ENCODE measurements at regions not wholly inside any gene's neighbourhood (a gene's known extent, or its start where the extent isn't known, plus 50 kb on each side); places are given as distances from the start of the nearest gene placed in this dataset.
"Not testable (repeated sequence)": the region's sequence is repeated elsewhere in the genome, so short reads cannot be mapped to it uniquely, and the experiment has no call there.

DNA sequence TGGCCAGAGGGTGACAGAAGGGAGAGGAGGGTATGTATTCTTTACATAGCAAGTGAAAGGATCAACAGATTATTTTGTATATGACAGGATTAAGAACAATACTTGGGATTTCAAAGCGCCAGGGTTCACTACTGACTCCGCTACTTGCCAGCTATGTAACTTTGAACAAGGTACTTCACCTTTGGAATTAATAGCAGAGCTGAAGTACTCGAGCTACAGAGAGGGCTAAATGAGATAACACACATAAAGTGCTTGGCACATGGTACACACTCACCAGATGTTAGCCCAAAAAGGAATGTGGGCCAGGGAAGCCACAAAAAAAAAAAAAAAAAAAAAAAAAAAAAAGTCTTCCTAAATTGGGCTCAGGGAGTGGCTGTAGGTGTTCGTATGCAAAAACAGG is 408.4 kb downstream of the BUD13 start:
- H3K36me3 Mint-ChIP-seq = no peaks in the 10 kb centered on the region
- peaks cover 1% of the 10 kb centered on the region for H3K27me3 Mint-ChIP-seq

DNA sequence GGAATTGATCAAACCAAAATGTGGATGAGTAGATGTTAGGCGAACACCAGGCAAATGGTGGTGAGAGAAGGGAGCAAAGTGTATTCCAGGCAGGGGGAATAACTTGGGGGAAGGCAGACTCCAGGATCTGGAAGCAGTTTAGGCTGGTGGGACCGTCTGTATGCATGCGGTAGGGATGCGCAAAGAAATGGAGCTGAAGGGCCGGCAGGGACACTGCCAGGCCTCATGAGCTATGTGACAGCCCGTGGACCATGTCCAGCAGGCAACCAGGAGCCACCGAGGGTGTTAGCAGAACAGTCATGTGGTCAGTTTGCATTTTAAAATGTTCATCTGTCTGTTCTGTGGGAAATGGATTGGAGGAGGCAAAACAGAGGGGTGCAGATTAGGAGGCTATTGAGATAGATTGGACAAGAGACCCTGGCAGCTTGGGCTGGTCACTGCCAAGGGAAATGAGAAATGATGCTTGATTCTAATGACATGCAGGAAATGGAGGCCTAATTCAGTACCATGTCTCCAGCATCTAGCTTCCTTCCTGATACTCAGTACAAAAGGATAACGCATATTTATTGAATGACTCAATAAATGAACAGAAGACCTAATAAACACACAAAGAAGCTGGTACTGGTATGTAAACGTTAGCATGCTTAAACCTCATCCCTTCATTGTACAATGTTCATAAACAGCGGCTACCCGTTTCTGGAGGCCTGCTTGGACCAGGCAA is 412.4 kb downstream of the BUD13 start:
- Mint-ChIP-seq H3K27me3 (peaks cover 1% of the 10 kb centered on the region), H3K9me3 (no peaks in the 10 kb centered on the region), H3K4me3 (no peak overlapping the region), H3K4me1 (no peaks in the 10 kb centered on the region), H3K27ac (no peak overlapping the region), H3K36me3 (no peaks in the 10 kb centered on the region)

More for the DNA sequence above, 408.4 kb downstream of the BUD13 start:
- Mint-ChIP-seq H3K9me3 (no peaks in the 10 kb centered on the region), H3K27ac (no peak overlapping the region), H3K4me1 (no peaks in the 10 kb centered on the region), H3K4me3 (no peak overlapping the region)

DNA sequence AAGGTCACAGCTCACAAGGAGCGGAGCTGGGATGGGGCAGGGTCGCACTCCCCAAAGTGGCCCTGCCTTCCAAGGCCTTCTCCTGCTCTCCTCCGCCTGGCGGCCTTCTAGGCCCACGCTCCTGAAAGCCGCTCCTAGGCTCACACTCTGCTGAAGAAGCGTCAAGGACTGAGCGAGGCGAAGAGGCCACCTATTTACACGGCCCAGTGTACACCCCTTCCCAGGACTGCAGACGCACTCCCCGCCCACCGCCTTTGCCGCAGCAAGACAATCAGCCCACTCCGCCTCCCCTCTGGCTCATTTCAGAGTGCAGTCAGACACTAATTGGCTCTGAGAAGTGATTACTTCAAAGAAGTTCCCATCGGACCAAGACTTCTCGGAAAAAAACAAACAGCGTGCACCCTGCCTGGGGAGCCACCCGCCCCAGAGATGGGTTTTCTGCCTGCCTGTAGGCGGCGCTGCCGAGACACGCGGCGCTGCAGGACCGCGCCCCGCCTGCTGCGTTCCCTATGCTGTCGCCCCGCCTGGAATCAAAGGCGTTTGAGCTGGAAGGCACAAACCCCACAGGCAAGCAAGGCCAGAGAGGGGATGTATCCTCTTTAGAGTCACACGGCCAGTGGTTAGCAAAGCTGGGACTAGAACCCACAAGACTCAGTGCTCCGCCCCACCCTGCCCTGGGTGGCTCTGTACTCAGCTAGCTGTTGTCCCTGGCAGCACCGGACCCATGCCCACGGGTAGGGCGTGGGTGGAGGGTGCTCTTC is 414.8 kb downstream of the BUD13 start:
- Mint-ChIP-seq H3K36me3 (no peaks in the 10 kb centered on the region), H3K4me1 (no peaks in the 10 kb centered on the region), H3K27ac (no peak overlapping the region), H3K4me3 (no peak overlapping the region), H3K9me3 (no peaks in the 10 kb centered on the region), H3K27me3 (peaks cover 1% of the 10 kb centered on the region)

DNA sequence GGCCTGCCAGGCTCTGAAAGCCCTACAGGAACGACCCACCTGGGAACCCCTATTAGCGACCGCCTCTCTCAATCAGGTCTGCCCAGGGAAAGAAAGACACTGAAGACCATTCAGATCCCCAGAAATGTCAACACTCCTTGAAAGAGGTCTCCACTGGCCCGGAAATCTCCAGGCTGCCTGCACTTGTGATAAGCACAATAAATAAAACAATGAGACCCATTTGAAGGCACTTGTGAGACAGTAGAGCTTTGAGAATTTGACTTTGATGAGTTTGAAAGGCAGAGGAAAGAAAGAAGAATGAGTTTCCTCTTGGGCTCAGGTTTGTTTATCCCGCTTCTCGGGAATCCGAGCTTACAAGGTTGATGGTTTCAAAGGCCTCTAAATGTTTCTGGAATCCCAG is 416.3 kb downstream of the BUD13 start:
- H3K36me3 Mint-ChIP-seq = no peaks in the 10 kb centered on the region
- peaks cover 1% of the 10 kb centered on the region for H3K27me3 Mint-ChIP-seq
- H3K9me3 Mint-ChIP-seq = no peaks in the 10 kb centered on the region
- H3K4me1 Mint-ChIP-seq = no peaks in the 10 kb centered on the region
- H3K27ac Mint-ChIP-seq = no peak overlapping the region
- H3K4me3 Mint-ChIP-seq = no peak overlapping the region

DNA sequence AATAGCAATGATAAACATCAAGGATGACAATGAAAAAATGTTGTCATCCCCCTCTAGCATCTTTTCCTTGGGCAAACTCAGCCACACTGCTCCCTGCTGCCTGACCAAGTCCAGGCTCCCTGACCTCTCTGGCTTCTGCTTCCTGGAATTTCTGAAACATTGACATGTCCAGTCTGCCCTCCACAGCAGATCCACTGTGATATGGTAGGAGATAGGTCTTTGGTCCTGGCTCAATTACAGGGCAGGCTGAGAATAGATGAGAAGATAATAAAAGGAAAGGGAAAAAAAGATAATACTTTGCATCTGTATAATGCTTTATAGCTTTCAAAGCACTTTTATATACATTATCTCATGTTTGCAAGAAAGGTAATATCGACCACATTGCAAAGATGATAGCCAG is 417.7 kb downstream of the BUD13 start:
- H3K27me3 Mint-ChIP-seq = peaks cover under 1% of the 10 kb centered on the region
- H3K4me1 Mint-ChIP-seq = no peaks in the 10 kb centered on the region
- no peak overlapping the region for H3K4me3 Mint-ChIP-seq
- H3K36me3 Mint-ChIP-seq = no peaks in the 10 kb centered on the region
- H3K9me3 Mint-ChIP-seq = no peaks in the 10 kb centered on the region
- H3K27ac Mint-ChIP-seq = no peak overlapping the region

DNA sequence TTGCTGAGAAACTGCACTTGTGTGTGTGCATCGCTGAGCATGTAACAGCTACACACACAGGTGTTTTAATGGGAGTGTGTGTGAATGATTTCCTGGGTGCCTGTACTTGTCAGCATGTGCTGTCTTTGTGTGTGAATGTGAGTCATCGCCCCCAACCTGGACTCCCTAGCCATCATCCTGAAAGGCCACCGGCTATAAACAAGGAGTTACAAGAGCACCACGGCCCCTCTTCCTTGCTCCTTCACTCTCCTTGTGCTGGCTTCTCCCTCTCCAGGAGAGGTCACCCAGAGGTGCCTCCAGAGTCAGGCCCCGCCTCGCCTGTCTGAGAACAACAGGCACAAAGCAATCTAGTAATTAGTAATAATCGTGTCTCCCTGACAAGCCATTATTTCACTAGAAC is 419.2 kb downstream of the BUD13 start:
- H3K9me3 Mint-ChIP-seq = peaks cover under 1% of the 10 kb centered on the region
- no peak overlapping the region for H3K4me3 Mint-ChIP-seq
- H3K36me3 Mint-ChIP-seq = no peaks in the 10 kb centered on the region
- no peaks in the 10 kb centered on the region for H3K27me3 Mint-ChIP-seq
- H3K27ac Mint-ChIP-seq = no peak overlapping the region
- no peaks in the 10 kb centered on the region for H3K4me1 Mint-ChIP-seq

DNA sequence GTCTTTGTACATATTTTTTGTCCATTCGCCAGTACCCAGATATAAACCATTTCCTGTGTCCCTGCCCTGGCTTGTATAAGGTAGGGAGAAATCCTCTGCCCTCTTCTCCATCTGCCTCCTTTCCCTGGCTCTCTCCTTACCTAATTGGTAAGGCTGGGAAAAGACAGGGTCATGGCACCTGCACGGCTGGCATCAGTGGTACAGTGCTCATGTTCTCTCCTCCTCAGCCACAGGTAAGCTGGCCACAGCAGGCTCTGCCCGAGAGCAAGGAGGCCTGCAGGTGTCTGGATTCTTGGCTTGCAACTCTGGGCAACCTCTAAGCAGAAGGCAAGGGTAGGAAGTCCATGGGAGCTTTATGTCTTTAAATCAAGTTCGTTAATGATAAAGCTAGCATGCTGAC is 419.9 kb downstream of the BUD13 start:
- Mint-ChIP-seq H3K4me3 (no peak overlapping the region), H3K27ac (no peak overlapping the region), H3K27me3 (no peaks in the 10 kb centered on the region), H3K36me3 (no peaks in the 10 kb centered on the region), H3K4me1 (no peaks in the 10 kb centered on the region), H3K9me3 (peaks cover 5% of the 10 kb centered on the region)

DNA sequence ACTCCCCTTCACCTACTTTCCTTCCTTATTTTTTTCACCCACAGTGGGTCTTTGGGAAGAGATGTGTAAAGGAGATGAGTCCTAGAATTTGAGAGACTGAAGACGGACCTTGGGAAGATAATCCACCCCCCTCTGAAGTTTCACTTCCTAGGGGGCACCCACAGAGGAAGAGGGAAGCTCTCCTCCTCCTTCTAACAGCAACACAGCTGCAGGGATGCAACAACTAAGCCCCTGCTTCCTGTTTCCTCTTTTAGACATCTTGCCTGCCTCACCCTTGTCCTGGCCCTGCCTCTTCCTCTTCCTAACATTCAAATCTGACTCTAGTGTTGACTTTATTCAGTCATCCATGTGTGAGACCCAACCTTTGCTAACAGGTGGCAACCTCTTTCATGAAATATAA is 424.6 kb downstream of the BUD13 start:
- Mint-ChIP-seq H3K4me1 (no peaks in the 10 kb centered on the region), H3K27me3 (no peaks in the 10 kb centered on the region), H3K27ac (no peak overlapping the region), H3K9me3 (peaks cover 5% of the 10 kb centered on the region), H3K4me3 (no peak overlapping the region), H3K36me3 (no peaks in the 10 kb centered on the region)

DNA sequence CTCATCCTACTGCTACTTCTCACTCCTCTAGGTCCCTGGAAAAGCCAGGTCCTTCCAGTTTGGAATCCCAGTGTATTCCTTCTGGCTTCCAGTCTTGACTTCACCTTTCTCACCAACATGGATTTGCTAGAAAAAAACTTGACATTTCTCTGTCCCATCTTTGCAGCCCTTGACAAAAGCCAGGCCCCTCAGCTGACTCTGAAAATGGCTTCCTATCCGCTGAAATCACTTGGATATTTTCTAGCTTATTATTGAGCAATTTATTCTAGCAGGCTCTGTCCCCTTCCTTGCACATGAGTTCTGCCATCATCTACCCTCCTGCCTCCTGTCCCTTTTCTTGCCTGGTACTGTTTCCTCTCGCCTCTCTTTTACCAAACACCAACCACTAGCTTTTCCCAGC is 427.2 kb downstream of the BUD13 start:
- H3K36me3 Mint-ChIP-seq = no peaks in the 10 kb centered on the region
- H3K4me3 Mint-ChIP-seq = no peak overlapping the region
- no peak overlapping the region for H3K27ac Mint-ChIP-seq
- no peaks in the 10 kb centered on the region for H3K27me3 Mint-ChIP-seq
- H3K4me1 Mint-ChIP-seq = no peaks in the 10 kb centered on the region
- peaks cover 5% of the 10 kb centered on the region for H3K9me3 Mint-ChIP-seq

DNA sequence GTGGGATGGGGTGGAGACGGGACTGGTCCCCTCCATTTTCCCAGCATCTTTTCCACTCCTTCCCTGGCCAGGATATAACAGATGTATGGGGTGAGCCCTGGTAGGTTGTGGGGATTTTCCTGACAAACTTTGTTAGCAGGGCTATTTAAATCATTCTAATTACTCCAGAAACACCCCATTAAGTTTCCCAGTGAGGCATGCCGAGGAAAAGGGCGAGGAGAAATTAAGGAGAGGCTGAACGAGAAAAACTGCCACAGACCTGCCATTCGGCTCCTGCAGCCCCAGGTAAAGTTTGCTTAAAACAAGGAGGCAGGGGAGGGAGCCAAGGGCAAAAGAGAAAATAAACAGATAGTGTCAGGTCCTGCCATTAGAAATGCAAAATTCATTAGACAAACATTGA is 428.2 kb downstream of the BUD13 start:
- Mint-ChIP-seq H3K36me3 (no peaks in the 10 kb centered on the region), H3K4me3 (no peak overlapping the region), H3K4me1 (no peaks in the 10 kb centered on the region), H3K27me3 (no peaks in the 10 kb centered on the region), H3K27ac (no peak overlapping the region), H3K9me3 (peaks cover 5% of the 10 kb centered on the region)

DNA sequence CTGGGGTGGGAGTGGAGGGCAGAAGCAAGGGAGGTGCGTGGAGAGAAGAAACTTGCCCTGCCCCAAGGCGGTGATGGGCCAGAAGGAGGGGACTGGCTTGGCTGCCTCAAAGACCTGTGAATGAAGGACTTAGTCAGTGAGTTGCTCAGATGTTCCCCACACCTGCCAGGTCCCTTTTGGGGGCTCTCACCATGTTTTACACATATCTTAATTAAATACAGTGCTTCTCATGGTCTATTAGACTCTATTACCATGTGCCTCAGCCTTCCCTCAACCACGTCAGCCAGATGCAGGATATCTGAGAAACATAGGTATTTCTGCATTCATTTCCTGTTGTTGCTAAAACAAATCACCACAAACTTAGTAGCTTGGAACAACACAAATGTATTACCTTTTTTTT is 429.5 kb downstream of the BUD13 start:
- Mint-ChIP-seq H3K4me1 (no peaks in the 10 kb centered on the region), H3K27ac (no peak overlapping the region), H3K27me3 (no peaks in the 10 kb centered on the region), H3K9me3 (peaks cover 2% of the 10 kb centered on the region), H3K4me3 (no peak overlapping the region), H3K36me3 (no peaks in the 10 kb centered on the region)

DNA sequence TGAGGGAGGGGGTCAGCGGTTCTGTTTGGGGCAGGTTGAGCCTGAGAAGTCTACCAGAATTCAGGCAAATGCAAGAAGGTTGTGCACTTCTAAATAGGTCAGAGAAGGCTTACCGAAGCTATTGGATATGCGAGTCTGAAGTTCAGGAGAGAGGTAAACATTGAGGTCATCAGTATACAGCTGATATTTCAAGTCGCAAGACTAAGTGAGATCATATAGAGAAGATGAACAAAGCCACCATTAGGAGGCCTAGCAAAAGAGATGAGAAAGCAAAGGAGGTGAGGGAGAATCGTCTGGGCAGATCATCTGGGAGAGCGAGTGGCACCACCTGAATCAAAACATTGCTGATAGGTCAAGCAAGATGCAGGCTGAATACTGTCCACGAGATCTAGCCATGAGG is 430.6 kb downstream of the BUD13 start:
- no peaks in the 10 kb centered on the region for H3K4me1 Mint-ChIP-seq
- H3K9me3 Mint-ChIP-seq = peaks cover 4% of the 10 kb centered on the region
- H3K36me3 Mint-ChIP-seq = no peaks in the 10 kb centered on the region
- no peaks in the 10 kb centered on the region for H3K27me3 Mint-ChIP-seq
- H3K4me3 Mint-ChIP-seq = no peak overlapping the region
- no peak overlapping the region for H3K27ac Mint-ChIP-seq

DNA sequence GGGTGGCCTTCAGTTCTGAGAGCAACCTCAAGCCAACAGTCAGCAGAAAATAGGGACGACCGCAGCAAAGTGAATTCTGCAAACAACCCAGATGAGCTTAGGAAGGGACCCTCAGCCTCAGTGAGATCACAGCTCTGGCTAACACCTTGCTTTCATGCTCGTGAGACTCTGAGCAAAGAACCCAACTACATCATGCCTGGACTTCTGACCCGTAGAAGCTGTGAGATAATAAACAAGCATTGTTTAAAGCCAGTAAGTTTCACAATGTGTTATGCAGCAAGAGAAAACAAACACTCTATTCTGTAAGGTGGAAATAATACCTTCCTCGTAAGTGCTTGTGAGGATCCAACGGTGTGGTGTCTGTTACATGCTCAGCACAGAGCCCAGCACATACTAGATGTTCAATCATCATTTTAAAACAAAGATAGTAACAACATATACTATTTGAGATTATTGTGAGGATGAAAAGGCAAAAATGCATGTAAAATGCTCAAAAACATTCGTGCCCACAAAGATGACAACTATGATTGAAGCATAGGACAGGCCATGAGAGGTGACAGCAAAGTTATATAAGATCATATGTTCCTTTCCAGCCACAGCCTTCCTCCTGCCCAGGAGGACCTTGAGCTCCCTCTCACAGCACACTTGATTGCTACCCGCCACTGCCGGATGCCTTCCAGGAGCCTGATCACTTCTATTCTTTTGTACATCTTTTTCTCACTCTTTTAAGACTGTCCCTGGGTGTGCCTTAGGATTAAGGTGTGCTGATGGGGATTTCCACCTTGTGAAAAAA is 433.3 kb downstream of the BUD13 start:
- Mint-ChIP-seq H3K27ac (no peak overlapping the region), H3K9me3 (peaks cover 9% of the 10 kb centered on the region), H3K4me1 (no peaks in the 10 kb centered on the region), H3K4me3 (no peak overlapping the region), H3K36me3 (no peaks in the 10 kb centered on the region), H3K27me3 (peaks cover 5% of the 10 kb centered on the region)

DNA sequence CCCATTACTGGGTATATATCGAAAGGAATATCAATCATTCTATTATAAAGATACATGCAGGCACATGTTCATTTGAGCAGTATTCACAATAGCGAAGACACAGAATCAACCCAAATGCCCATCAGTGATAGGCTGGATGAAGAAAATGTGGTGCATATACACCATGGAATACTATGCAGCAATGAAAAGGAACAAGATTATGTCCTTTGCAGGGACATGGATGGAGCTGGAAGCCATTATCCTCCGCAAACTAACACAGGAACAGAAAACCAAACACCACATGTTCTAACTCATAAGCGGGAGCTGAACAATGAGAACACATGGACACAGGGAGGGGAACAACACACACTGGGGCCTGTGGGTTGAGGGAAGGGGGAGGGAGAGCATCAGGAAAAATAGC is 434.3 kb downstream of the BUD13 start:
- not testable (repeated sequence) for H3K4me3 Mint-ChIP-seq, H3K9me3 Mint-ChIP-seq, H3K4me1 Mint-ChIP-seq, H3K27me3 Mint-ChIP-seq, H3K27ac Mint-ChIP-seq, H3K36me3 Mint-ChIP-seq

DNA sequence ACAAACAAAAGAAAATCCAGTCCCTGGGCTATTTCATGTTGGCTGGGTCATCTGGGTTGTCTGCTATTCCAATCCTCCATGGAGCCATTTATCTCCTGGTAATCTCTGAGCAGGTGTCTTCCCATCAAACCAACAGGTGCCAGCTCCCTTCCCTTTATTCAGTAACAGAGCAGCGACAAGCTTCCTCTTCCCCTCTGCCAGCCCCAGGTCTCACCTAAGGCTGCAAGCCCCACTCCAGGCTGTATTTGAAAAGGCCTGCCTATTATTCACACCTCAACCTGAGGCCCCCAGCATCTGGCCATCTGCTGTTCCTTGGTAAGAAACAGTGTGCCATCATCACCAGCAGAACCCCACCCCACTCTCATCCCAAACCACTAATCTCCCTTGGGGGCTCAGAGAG is 436.2 kb downstream of the BUD13 start:
- Mint-ChIP-seq H3K4me3 (no peak overlapping the region), H3K9me3 (peaks cover 9% of the 10 kb centered on the region), H3K36me3 (no peaks in the 10 kb centered on the region), H3K27ac (no peak overlapping the region), H3K4me1 (no peaks in the 10 kb centered on the region), H3K27me3 (peaks cover 5% of the 10 kb centered on the region)

DNA sequence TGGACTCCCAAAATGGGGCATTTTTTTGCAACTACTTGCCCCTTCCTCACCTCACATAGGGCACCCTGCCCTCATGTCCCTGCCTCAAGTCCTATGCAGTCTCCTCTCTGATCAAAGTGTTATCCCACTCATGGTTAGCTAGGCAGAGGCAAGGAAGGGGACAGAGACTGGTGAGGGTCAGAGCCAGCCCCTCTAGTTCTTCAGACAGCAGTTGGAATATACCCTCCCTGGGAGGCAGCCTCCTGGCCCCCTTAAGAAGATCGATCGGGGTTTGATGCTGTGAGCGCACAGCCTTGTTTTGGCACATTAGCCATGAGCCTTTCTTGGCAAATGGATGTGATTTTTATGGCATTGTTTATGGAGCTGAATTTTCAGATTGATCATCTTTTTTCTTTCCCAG is 436.9 kb downstream of the BUD13 start:
- Mint-ChIP-seq H3K4me1 (no peaks in the 10 kb centered on the region), H3K36me3 (no peaks in the 10 kb centered on the region), H3K27me3 (peaks cover 5% of the 10 kb centered on the region), H3K4me3 (no peak overlapping the region), H3K9me3 (peaks cover 9% of the 10 kb centered on the region), H3K27ac (no peak overlapping the region)

All from activated naive CD4-positive, alpha-beta T cell treated with anti-CD3 and anti-CD28 coated beads, Interleukin-2, amount 50 U/mL, for 24 hours (primary cell).